GM18868 (cell line): ENCODE measurements at regions not wholly inside any gene's neighbourhood (a gene's known extent, or its start where the extent isn't known, plus 50 kb on each side); places are given as distances from the start of the nearest gene placed in this dataset.
"Not testable (repeated sequence)": the region's sequence is repeated elsewhere in the genome, so short reads cannot be mapped to it uniquely, and the experiment has no call there.

Experiments
- ATAC-seq: cut with Tn5 transposase; IDR thresholded peaks from one replicate; pipeline ENCODE4 v1.9.1; 2021; ENCODE audit warnings: mild to moderate bottlenecking, moderate library complexity; ENCODE audit not compliant: unreplicated experiment

- ATAC-seq: no peak
Observed at GRCh38 chr6:3960754-3961361, 111.7 kb downstream of the FAM50B start.

GRCh38 chr6:3961581-3962215, 112.5 kb downstream of the FAM50B start:
- ATAC-seq: no peak

- ATAC-seq: no peak
Observed at GRCh38 chr6:3962291-3963280, 113.4 kb downstream of the FAM50B start.

GRCh38 chr6:3963426-3963825, 114.3 kb downstream of the FAM50B start:
- no peak for ATAC-seq

GRCh38 chr6:3965071-3965718, 113.7 kb downstream of the FAM217A start:
- ATAC-seq: no peak

GRCh38 chr6:3966426-3966825, 112.5 kb downstream of the FAM217A start:
- no peak for ATAC-seq

GRCh38 chr6:3970097-3970496, 108.8 kb downstream of the FAM217A start:
- no peak for ATAC-seq

GRCh38 chr6:3973152-3973551, 105.8 kb downstream of the FAM217A start:
- ATAC-seq: not testable (repeated sequence)

- peak; percentile 93 for ATAC-seq
Observed at GRCh38 chr6:3977875-3978711, 100.8 kb downstream of the FAM217A start.

GRCh38 chr6:3978966-3979365, 100.0 kb downstream of the FAM217A start:
- ATAC-seq: not testable (repeated sequence)

GRCh38 chr6:3981917-3982316, 97.0 kb downstream of the FAM217A start:
- ATAC-seq: no peak

- ATAC-seq: no peak
Observed at GRCh38 chr6:3983778-3984177, 95.2 kb downstream of the FAM217A start.

GRCh38 chr6:3984494-3984893, 94.4 kb downstream of the FAM217A start:
- ATAC-seq: no peak

GRCh38 chr6:3986241-3986640, 92.7 kb downstream of the FAM217A start:
- ATAC-seq: no peak

- no peak for ATAC-seq
Observed at GRCh38 chr6:3987053-3987452, 91.9 kb downstream of the FAM217A start.

- no peak for ATAC-seq
Observed at GRCh38 chr6:3987576-3987975, 91.4 kb downstream of the FAM217A start.

GRCh38 chr6:3990692-3991491, 88.0 kb downstream of the FAM217A start:
- ATAC-seq: peak; percentile 63

- no peak for ATAC-seq
Observed at GRCh38 chr6:3991941-3992340, 87.0 kb downstream of the FAM217A start.

GRCh38 chr6:3996349-3996748, 82.6 kb downstream of the FAM217A start:
- no peak for ATAC-seq
